Sciatic nerve (tissue), 2 donors: ENCODE measurements at regions not wholly inside any gene's neighbourhood (a gene's known extent, or its start where the extent isn't known, plus 50 kb on each side); places are given as distances from the start of the nearest gene placed in this dataset.
A peak's percentile ranks its signal among the peaks of the same experiment; 100 is the strongest.

Experiments used
- ATAC-seq: fragments of 200-7000 bp; cut with Tn5 transposase; one replicate; pipeline ENCODE4 v1.9.1; 2020; ENCODE audit warnings: mild to moderate bottlenecking, moderate library complexity
- DNase-seq: peaks from one replicate; pipeline ENCODE4 v3.0.0-alpha.2; 2020; ENCODE audit warnings: low spot score
- intact Hi-C: fragments of 100-400 bp; cut with DNase I; formaldehyde crosslinking; loops from one replicate; pipeline ENCODE4 v1.14.2; 2022
- donor health status: DM: no; HTN: no; CAD: no.
- donor health status: DM: no; HTN: no; CAD: no.

DNA sequence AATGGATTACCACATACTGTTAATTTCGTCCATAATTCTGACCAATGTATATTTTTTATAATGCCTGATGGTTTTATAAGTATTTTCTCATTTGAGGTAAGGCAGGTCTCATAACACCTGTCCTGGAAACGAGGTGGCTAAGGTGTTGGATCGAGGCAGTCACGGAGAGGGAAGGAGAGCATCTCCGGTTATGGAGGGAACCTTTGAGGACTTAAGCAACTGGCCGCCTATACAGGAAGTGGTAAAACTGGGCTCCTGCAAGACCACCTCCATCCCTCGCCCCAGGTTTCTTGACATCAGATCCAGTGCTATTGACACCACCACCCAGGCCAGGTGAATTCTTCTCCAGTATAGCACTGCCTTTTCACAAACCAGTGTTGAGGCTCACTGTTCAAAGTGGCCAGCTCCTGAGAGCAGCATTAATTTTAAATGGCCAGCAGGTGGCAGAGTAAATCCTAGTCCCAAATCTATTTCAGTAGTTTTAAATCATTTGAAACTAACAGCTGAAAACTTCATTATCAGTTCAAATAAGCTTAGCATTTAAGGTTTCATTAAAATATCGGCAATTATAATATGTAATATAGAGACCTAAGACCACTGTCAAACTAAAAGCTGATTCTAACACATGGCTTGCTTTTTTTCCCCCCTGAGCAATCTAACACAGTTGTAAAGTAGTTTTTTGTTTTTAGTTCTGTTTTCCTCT is 100.8 kb downstream of the PPM1A start:
- ATAC-seq (peak; percentile 86), DNase-seq (no peak)
- intact Hi-C loops, result loop anchor here (2.0 kb wide), 1 partner anchor 213 kb away; no protein-coding TSS in a partner anchor

DNA sequence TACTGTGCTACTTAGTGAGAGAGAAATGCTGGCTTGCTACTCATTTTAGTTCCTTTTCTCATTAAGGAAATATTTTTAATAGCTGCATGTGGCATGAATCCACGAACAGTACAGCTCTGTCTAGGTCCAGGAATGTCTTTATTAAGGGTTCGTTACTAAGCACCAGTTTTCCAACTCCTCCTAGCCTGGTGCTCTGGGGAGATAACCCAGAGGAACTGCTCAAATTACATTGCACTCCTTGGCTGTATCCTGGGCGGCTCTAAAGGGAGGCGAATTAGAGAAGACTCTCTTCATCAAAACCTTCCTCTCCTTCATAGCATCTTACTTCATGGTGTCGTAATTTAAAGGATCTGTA is 101.3 kb downstream of the PPM1A start:
- no peak for DNase-seq
- peak; percentile 94 for ATAC-seq
- intact Hi-C loops, result loop anchor here (2.0 kb wide), 1 partner anchor 212 kb away; no protein-coding TSS in a partner anchor

DNA sequence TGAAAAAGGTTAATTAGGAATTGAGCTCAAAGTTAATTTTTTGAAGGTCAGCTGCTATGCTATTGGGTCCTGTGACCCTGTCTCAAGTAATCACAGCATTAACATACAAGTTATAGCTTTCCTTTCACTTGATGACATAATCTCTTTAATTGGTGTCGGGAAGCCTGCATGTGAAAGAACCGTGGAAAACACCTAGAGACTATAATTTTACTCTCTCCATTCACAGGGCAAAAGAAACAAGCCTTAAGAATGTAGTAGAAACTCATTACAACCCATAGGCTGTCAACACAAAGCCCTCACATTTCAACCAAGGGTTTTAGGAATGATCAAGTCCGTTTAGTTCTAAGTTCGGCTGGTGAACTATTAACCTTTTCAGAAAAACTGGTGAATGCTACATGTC is 104.4 kb downstream of the PPM1A start:
- no peak for ATAC-seq
- intact Hi-C loops, result no loop called here

DNA sequence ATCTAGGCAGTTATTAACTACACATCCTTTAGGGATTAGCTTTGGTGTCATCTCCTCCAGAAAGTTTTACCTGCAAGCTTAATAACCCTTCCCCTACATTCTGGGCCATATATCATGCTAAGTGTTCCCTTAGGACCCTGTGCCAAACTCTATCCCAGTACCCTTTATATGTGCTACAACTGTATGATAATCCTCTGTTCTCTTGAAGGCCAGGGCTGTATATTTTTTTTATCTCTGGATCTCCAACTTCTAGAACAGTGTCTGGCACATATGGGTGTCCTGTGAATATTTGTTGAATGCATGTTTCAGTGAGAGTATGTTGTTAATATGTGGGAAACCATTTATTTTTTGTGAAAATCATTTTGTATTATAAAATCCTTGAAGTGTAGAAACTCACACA is 106.7 kb downstream of the PPM1A start:
- intact Hi-C loops, result no loop called here
- ATAC-seq, result no peak
- no peak for DNase-seq

More for the DNA sequence above, 104.4 kb downstream of the PPM1A start:
- no peak for DNase-seq

DNA sequence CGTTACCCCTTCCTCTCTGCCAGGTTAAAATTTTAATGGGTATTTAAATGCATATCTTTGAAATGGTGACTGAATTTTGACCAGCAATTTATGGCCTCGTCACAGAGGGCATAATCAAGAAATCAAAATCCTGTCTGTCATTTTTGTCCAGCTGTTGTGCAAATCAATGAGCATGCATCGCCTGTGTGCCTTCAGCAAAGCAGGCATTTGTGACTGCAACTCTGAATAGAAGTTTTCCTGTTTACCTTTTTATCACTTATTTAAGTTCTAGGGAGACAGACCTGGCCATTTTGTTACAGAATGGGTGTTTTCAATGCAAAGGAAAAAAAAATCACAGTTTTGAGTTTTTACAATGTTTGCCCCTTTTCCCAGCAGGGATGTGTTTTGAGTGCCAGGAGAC is 107.4 kb downstream of the PPM1A start:
- DNase-seq (no peak), ATAC-seq (no peak)
- intact Hi-C loops, result no loop called here

DNA sequence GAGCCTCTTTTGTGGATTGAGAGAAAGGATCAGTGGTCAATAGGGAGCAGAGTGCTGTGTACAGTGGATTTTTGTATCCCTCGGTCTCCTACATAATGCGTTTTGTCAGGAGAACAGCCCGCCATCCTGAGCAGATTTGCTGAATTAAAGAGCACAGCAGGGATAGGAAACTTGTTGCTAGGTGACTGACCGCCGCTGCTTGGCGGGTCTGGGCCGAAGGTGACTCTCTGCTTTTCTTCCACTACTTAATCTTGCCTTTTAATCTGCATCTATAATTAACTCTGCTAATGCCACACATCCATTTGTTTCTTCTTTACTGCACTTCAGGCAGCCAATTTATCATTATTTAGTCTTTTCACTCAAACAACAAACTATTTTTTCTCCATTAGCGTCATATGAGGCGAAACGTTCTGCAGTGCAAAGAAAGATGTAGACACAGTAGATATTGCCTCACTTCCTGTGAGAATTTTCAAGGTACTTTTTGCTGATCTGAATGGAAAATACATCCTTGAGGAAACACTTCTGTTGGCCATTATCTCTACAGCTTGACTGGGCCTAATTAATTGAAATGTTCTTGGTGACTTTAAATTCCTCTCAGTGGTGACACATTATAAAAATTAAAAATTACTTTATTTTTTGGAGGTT is 108.0 kb downstream of the PPM1A start:
- DNase-seq, result no peak
- no peak for ATAC-seq
- intact Hi-C loops, result no loop called here

DNA sequence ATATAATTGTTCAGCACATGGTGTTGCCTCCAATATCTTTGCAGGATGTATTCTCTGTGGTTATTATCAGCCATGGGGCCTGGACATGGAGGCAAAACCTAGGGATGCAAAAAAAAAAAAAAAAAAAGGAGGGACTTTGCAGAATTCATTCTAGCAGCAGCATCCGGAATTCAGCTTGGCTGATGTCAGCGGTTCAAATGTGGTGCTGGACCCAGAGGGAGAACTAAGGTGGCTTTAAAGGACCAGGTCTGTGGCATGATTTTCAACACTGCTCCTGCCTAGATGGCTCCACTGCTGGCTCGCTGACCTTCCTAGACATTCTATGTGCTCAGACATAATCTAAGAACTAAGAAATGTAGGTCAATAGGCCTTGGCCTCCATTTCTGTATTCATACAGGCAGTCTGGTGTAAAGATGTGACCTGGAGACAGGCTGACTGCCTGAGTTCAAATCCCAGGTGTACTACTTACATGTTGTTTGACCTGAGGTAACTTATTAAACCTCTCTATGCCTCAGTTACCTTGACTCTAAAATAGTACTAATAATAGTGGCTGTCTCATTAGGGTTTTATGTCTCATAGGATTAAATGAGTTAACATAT is 108.6 kb downstream of the PPM1A start:
- no peak for ATAC-seq
- intact Hi-C loops, result no loop called here
- no peak for DNase-seq

DNA sequence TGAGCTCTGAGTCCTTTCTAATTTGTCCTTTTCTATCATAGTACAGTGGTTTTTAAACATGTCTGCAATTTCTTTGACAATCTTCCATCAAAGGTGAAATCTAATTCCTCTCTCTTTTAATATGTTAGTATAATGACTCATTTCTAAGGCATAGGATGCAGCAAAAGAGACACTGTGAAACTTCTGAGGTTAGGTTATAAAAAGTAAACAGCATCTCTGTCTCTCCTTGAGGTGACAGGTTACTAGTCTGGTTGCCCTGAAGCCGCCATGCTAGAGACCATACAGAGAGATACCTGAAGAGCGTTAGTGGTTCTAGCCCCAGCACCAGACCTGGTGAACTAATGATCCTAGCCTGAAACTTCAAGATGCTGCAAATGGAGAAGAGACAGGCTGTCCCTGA is 114.3 kb downstream of the PPM1A start:
- ATAC-seq, result no peak
- intact Hi-C loops, result no loop called here

DNA sequence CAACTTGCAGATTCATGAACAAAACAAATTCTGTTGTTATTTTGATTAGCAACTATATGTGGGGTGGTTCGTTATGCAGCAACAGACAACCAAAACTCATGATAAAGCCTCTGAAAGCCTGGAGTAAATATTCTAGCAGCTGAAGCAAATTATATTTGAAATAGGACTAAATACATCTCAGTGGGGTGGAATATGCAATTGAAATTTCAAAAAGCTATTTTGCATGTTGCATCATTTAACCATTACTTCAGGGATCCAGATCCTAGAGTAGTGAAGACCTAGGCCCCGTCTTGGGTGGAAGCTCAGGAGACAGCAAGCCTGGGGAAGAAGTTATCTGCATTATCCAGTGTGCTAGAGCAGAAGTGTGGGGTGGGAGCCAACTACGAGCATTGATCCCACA is 114.7 kb downstream of the PPM1A start:
- intact Hi-C loops, result no loop called here
- ATAC-seq (no peak), DNase-seq (no peak)

More for the DNA sequence above, 114.3 kb downstream of the PPM1A start:
- no peak for DNase-seq

DNA sequence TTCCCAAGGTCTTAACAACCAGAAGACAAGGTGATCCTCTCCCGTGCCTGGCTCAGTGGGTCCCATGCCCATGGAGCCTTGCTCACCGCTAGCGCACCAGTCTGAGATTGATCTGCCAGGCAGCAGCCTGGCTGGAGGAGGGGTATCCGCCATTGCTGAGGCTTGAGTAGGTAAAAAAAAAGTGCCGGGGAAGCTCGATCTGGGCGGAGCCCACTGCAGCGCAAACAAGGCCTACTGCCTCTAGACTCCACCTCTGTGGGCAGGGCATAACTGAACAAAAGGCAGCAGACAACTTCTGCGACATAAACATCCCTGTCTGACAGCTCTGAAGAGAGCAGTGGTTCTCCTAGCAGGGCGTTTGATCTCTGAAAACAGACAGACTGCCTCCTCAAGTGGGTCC is 104.0 kb downstream of the C14orf39 start:
- DNase-seq, result no peak
- intact Hi-C loops, result no loop called here

More for the DNA sequence above, 104.0 kb downstream of the C14orf39 start:
- ATAC-seq, result no peak
